Left kidney (tissue), 1 donor: ENCODE measurements at regions not wholly inside any gene's neighbourhood (a gene's known extent, or its start where the extent isn't known, plus 50 kb on each side); places are given as distances from the start of the nearest gene placed in this dataset.
"Not testable (repeated sequence)": the region's sequence is repeated elsewhere in the genome, so short reads cannot be mapped to it uniquely, and the experiment has no call there.

Experiments
- DNase-seq: peaks from one replicate; pipeline ENCODE4 v3.0.0-alpha.2; 2013

GRCh38 chr15:66884115-66884622, 181.2 kb upstream of the SMAD3 start:
- DNase-seq: no peak

- no peak for DNase-seq
These were observed 180.7 kb upstream of the SMAD3 start for GRCh38 chr15:66884661-66885237.

- DNase-seq: no peak
These were observed 180.0 kb upstream of the SMAD3 start for GRCh38 chr15:66885281-66885915.

- no peak for DNase-seq
These were observed 179.1 kb upstream of the SMAD3 start for GRCh38 chr15:66886241-66886675.

GRCh38 chr15:66886686-66887273, 178.6 kb upstream of the SMAD3 start:
- no peak for DNase-seq

GRCh38 chr15:66889298-66889697, 176.1 kb upstream of the SMAD3 start:
- DNase-seq: not testable (repeated sequence)

GRCh38 chr15:66891776-66892175, 173.6 kb upstream of the SMAD3 start:
- no peak for DNase-seq

GRCh38 chr15:66893294-66893693, 172.1 kb upstream of the SMAD3 start:
- no peak for DNase-seq

GRCh38 chr15:66894363-66894762, 171.0 kb upstream of the SMAD3 start:
- DNase-seq: no peak

- DNase-seq: no peak
These were observed 170.2 kb upstream of the SMAD3 start for GRCh38 chr15:66894986-66895780.

- DNase-seq: no peak
These were observed 169.5 kb upstream of the SMAD3 start for GRCh38 chr15:66895794-66896453.

GRCh38 chr15:66896611-66897010, 168.8 kb upstream of the SMAD3 start:
- DNase-seq: no peak

- no peak for DNase-seq
These were observed 168.0 kb upstream of the SMAD3 start for GRCh38 chr15:66897416-66897815.

- DNase-seq: no peak
These were observed 167.4 kb upstream of the SMAD3 start for GRCh38 chr15:66897971-66898370.

GRCh38 chr15:66898656-66899386, 166.6 kb upstream of the SMAD3 start:
- no peak for DNase-seq

GRCh38 chr15:66899555-66900350, 165.6 kb upstream of the SMAD3 start:
- DNase-seq: no peak

GRCh38 chr15:66900586-66901310, 164.7 kb upstream of the SMAD3 start:
- no peak for DNase-seq

GRCh38 chr15:66901336-66902100, 163.9 kb upstream of the SMAD3 start:
- no peak for DNase-seq

GRCh38 chr15:66905185-66905584, 160.2 kb upstream of the SMAD3 start:
- DNase-seq: no peak
